D721Med (cell line): ENCODE measurements at regions not wholly inside any gene's neighbourhood (a gene's known extent, or its start where the extent isn't known, plus 50 kb on each side); places are given as distances from the start of the nearest gene placed in this dataset.
A peak's percentile ranks its signal among the peaks of the same experiment; 100 is the strongest.
"Not testable (repeated sequence)": the region's sequence is repeated elsewhere in the genome, so short reads cannot be mapped to it uniquely, and the experiment has no call there.

Source experiments
- DNase-seq: peaks from one replicate; pipeline ENCODE4 v3.0.0; 2011; ENCODE audit warnings: low spot score; ENCODE audit not compliant: insufficient read length
- FAIRE-seq: peaks from 2 replicates; lab custom pipeline; 2011; peaks lifted over from hg19 to GRCh38; lab: Jason Lieb, UNC
- TF ChIP-seq, protein P1 (sequence below): IDR thresholded peaks from 2 replicates; pipeline ENCODE4 v1.5.1; 2012; ENCODE audit warnings: mild to moderate bottlenecking, control low read depth; ENCODE audit not compliant: insufficient read depth; ENCODE audit errors: missing control alignments

DNA sequence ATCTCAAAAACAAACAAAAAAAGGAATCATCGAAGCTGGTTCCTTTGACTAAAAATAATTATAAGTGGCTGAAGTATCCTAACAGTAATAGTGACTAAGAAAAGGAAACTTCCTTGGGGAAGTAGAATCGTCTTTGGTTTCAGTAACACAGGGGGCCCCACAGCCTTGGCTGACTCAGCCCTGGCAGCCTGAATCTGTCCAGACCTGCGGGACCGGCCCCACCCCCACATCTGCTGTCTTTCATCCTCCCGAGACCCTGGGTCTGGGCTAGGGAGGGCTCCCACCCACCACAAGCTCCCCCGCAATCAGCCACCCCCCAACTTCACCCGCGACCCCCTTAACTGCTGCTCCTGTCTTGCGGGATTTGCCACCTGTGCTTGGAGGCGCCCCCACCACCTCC, 1452.6 kb upstream of the ACVR2A start:
- TF ChIP-seq, protein P1, sequence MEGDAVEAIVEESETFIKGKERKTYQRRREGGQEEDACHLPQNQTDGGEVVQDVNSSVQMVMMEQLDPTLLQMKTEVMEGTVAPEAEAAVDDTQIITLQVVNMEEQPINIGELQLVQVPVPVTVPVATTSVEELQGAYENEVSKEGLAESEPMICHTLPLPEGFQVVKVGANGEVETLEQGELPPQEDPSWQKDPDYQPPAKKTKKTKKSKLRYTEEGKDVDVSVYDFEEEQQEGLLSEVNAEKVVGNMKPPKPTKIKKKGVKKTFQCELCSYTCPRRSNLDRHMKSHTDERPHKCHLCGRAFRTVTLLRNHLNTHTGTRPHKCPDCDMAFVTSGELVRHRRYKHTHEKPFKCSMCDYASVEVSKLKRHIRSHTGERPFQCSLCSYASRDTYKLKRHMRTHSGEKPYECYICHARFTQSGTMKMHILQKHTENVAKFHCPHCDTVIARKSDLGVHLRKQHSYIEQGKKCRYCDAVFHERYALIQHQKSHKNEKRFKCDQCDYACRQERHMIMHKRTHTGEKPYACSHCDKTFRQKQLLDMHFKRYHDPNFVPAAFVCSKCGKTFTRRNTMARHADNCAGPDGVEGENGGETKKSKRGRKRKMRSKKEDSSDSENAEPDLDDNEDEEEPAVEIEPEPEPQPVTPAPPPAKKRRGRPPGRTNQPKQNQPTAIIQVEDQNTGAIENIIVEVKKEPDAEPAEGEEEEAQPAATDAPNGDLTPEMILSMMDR = no peak
- DNase-seq (no peak), FAIRE-seq (no peak)

DNA sequence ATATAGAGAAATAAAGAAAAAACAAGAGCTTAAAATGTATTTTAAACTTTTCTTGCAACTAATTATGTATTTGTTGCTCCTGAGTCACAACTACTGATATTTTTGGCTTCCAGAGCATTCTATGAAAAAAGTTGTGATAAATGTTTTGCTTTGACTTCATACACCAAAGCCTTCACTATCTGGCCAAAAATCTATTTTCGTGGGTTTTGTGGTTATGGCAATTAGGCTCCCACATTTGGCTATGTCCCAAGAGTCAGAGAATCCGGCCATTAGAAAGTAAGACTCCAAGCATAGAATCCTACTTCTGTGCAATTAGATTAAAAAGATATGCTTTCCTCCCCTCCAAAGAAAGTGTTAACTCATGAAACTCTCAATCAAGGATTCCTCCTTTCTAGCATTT, 1456.1 kb upstream of the ACVR2A start:
- TF ChIP-seq, protein P1 = no peak
- DNase-seq = no peak
- peak; percentile 38 for FAIRE-seq

DNA sequence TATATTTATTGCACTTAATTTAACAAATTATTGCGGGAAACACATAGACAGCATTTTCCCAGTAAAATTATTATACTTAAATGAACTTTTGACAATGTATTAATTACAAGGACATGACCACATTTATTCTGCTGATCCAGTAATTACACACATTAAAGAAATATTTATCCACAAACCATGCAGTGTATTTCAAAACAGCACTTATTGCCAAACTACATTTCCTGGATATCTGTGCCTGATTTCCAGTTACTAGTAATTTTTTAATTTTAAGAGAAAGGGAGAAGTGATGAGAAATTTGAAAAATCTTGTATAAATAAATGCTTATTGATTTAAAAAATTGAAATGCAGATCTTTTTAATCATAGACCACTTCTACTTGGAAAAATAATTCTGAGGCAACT, 1458.7 kb upstream of the ACVR2A start:
- TF ChIP-seq, protein P1 = no peak

DNA sequence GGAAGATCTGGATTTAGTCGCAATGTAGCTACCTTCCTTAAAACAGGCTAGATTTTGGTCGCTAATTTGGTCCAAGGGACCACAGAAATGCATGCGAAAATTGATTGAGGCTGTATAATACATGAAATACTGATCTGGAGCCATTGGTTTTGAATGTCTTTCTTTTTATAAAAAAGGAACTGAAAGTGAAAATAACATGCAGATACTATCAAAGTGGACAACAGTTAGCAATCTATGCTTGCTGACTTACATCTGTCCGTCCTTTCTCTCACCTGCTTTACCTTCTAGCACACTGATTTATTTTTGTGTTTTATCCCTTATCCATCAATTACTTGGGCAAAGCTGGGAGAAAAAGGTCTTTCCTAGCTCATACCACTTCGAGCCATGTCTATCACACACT, 1459.8 kb upstream of the ACVR2A start:
- FAIRE-seq = no peak

More for the DNA sequence above, 1458.7 kb upstream of the ACVR2A start:
- no peak for FAIRE-seq
- no peak for DNase-seq

DNA sequence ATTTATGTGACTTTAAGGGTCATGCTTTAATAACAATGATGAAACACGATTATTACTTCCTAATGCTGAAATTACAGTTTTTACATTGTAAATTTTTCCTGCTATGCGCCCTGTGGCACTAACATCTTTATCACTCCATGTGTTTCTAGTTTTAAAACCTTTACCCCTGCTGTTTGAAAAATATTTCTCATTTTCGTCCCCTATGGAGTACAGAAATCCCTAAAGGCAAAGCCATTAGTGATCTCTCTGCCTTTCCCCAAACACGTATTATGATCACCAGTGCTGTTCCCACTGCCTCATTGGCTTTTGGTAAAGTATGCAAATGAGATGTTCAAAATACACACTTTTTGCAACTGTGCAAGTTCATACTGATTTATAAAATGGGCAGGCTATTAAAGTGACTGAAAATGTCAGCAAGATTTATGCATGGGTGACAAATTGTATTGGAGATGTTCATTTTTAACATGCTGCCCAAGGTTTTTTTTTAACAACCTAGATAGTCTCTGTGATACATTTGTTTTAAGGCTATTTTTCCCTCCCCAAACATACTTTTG, 1468.2 kb upstream of the ACVR2A start:
- FAIRE-seq = peak; percentile 61
- TF ChIP-seq, protein P1 = no peak
- no peak for DNase-seq

More for the DNA sequence above, 1459.8 kb upstream of the ACVR2A start:
- TF ChIP-seq, protein P1 = no peak
- DNase-seq = no peak

DNA sequence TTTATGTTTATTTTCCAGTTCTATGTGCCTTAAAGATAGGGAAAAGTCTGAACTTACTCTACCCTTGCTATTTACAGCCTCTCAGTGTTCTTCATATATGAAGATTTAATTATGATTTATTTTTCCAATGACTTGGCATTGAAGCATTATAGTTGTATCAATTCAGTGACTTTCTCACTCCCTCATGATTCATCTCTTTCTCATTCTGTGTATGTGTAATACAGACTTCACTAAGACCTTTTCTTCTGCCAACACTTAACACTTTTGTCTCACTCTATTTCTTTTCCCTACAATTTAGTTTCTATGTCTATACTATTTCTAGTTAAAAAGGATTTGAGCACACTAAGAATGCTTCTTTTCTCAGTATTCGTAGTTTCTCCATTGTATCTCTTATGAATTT, 1470.3 kb upstream of the ACVR2A start:
- no peak for FAIRE-seq
- DNase-seq = no peak
- TF ChIP-seq, protein P1 = no peak

DNA sequence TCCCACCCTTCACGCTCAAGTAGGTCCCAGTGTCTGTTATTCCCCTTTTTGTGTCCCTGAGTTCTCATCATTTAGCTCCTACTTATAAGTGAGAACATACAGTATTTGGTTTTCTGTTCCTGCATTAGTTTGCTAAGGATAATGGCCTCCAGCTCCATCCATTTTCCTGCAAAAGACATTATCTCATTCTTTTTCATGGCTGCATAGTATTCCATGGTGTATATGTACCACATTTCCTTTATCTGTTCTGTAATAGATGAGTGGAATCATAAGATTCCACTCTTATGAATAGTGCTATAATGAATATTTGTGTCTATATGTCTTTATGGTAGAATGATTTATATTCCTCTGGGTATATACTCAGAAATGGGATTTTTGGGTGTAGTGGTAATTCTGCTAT, 1473.5 kb upstream of the ACVR2A start:
- not testable (repeated sequence) for FAIRE-seq, DNase-seq

DNA sequence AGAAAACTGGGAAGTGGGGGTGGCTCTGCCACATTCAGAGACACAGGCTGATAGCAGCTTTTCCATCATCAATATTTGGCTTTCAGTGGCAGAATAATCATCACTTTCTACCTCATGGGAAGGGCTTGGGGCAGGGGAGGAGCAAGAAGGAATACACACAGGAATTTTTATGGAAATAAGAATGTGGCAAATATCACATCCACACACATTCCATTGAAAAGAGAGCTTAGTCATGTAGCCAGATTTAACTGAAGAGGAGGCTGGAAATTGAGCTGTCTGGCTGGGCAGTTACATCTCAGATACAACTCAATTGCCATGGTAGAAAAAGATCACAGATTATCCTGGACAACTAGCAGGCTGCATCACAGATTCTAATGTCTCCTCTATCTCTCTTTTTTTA, 1474.0 kb upstream of the ACVR2A start:
- DNase-seq = no peak
- TF ChIP-seq, protein P1 = no peak
- no peak for FAIRE-seq
